ENCODE measurements at regions not wholly inside any gene's neighbourhood (a gene's known extent, or its start where the extent isn't known, plus 50 kb on each side); places are given as distances from the start of the nearest gene placed in this dataset.

GRCh38 chr6:122061855-122062254, 337.6 kb upstream of the HSF2 start:
- TF ChIP-seq CTCF (IDR thresholded peaks at IDR 0.05; ENCODE audit: low read length), result no peak
- no peak for TF ChIP-seq EZH2 (IDR thresholded peaks at IDR 0.05; ENCODE audit: borderline replicate concordance, low read length)

All from OCI-LY1 (cell line).